ENCODE measurements at regions not wholly inside any gene's neighbourhood (a gene's known extent, or its start where the extent isn't known, plus 50 kb on each side); places are given as distances from the start of the nearest gene placed in this dataset.

GRCh38 chr16:86099326-86099725, 200.4 kb downstream of the IRF8 start (continued):
- no peak for TF ChIP-seq PKNOX1 (IDR thresholded peaks at IDR 0.05)
- TF ChIP-seq BMI1 (IDR thresholded peaks at IDR 0.05; ENCODE audit: borderline replicate concordance), result no peak
- TF ChIP-seq TCF7 (IDR thresholded peaks at IDR 0.05; ENCODE audit: borderline replicate concordance), result no peak
- no peak for TF ChIP-seq HDAC2 (IDR thresholded peaks at IDR 0.05)
- TF ChIP-seq E2F4 (IDR thresholded peaks at IDR 0.05; ENCODE audit: low read depth, low read length), result no peak
- TF ChIP-seq EZH2 (IDR thresholded peaks at IDR 0.05; ENCODE audit: borderline replicate concordance, control insufficient read depth, low read depth, low read length), result no peak
- no peak for TF ChIP-seq HSF1 (IDR thresholded peaks at IDR 0.05; ENCODE audit: low read depth, low read length)
- TF ChIP-seq NFYB (IDR thresholded peaks at IDR 0.05; ENCODE audit: insufficient read depth, low read depth, low read length), result no peak
- no peak for TF ChIP-seq CBX5 (IDR thresholded peaks at IDR 0.05; ENCODE audit: low read depth)
- no peak for TF ChIP-seq RAD21 (IDR thresholded peaks at IDR 0.05; ENCODE audit: insufficient read depth, low read depth, low read length)
- TF ChIP-seq CBFB (IDR thresholded peaks at IDR 0.05; ENCODE audit: low read depth), result no peak
- no peak for TF ChIP-seq NBN (IDR thresholded peaks at IDR 0.05)

Measured in GM12878 (cell line).